DND-41 (cell line): ENCODE measurements at regions not wholly inside any gene's neighbourhood (a gene's known extent, or its start where the extent isn't known, plus 50 kb on each side); places are given as distances from the start of the nearest gene placed in this dataset.

ENCODE experiments used
- ATAC-seq: fragments of 200-7000 bp; cut with Tn5 transposase; 3 replicates; pipeline ENCODE4 v1.9.1; 2021; ENCODE audit warnings: low read depth; ENCODE audit not compliant: insufficient read depth
- DNase-seq: peaks from one replicate; pipeline ENCODE4 v3.0.0-alpha.2; 2020
- H2AFZ ChIP-seq: 2 replicates; pipeline ENCODE4 v1.6.0; 2012; ENCODE audit warnings: low read depth, low read length
- H3K27ac ChIP-seq: 2 replicates; pipeline ENCODE4 v1.5.1; 2012; ENCODE audit warnings: low read length, inconsistent platforms
- H3K27me3 ChIP-seq: fragments of 200-600 bp; sonication (generic); 2 replicates; pipeline ENCODE4 v1.6.0; 2012; ENCODE audit warnings: low read length, mild to moderate bottlenecking, inconsistent platforms; ENCODE audit not compliant: insufficient read depth, poor library complexity
- H3K36me3 ChIP-seq: 2 replicates; pipeline ENCODE4 v1.5.1; 2012; ENCODE audit warnings: low read length, inconsistent platforms; ENCODE audit not compliant: insufficient read depth
- H3K4me1 ChIP-seq: 2 replicates; pipeline ENCODE4 v1.5.1; 2012; ENCODE audit warnings: mild to moderate bottlenecking, low read length; ENCODE audit not compliant: insufficient read depth
- H3K4me2 ChIP-seq: 2 replicates; pipeline ENCODE4 v1.6.0; 2012; ENCODE audit warnings: mild to moderate bottlenecking, moderate library complexity, low read length, inconsistent platforms; ENCODE audit not compliant: insufficient read depth
- H3K4me3 ChIP-seq, 2 experiments: fragments of 200-600 bp in 1 of 2; shearing (Covaris generic) in 1 of 2; 2 replicates each; pipeline ENCODE4 v1.5.1; 2012 to 2016; ENCODE audit warnings: inconsistent platforms in 2 of 2, low read length in 2 of 2, mild to moderate bottlenecking in 2 of 2, low read depth in 1 of 2, moderate library complexity in 1 of 2
- H3K79me2 ChIP-seq: 2 replicates; pipeline ENCODE4 v1.6.0; 2012; ENCODE audit warnings: low read length, inconsistent platforms; ENCODE audit not compliant: insufficient read depth
- H3K9ac ChIP-seq: 2 replicates; pipeline ENCODE4 v1.6.0; 2012; ENCODE audit warnings: low read depth, mild to moderate bottlenecking, inconsistent platforms, low read length, moderate library complexity
- H3K9me3 ChIP-seq: 2 replicates; pipeline ENCODE4 v1.5.1; 2012; ENCODE audit warnings: low read length, moderate library complexity, mild to moderate bottlenecking, inconsistent platforms; ENCODE audit not compliant: insufficient read depth, severe bottlenecking
- H4K20me1 ChIP-seq: 2 replicates; pipeline ENCODE4 v1.6.0; 2012; ENCODE audit warnings: low read length; ENCODE audit not compliant: insufficient read depth
- EZH2 ChIP-seq: IDR thresholded peaks from 3 replicates; pipeline ENCODE4 v1.6.1; 2012; ENCODE audit warnings: borderline replicate concordance, low read depth, mild to moderate bottlenecking, moderate library complexity, low read length, inconsistent platforms; ENCODE audit not compliant: severe bottlenecking
- TF ChIP-seq, protein P1 (sequence below): IDR thresholded peaks from 2 replicates; pipeline ENCODE4 v1.5.1; 2012; ENCODE audit warnings: borderline replicate concordance, low read length, moderate library complexity, mild to moderate bottlenecking; ENCODE audit not compliant: poor library complexity, severe bottlenecking; ENCODE audit errors: extremely low read depth

DNA sequence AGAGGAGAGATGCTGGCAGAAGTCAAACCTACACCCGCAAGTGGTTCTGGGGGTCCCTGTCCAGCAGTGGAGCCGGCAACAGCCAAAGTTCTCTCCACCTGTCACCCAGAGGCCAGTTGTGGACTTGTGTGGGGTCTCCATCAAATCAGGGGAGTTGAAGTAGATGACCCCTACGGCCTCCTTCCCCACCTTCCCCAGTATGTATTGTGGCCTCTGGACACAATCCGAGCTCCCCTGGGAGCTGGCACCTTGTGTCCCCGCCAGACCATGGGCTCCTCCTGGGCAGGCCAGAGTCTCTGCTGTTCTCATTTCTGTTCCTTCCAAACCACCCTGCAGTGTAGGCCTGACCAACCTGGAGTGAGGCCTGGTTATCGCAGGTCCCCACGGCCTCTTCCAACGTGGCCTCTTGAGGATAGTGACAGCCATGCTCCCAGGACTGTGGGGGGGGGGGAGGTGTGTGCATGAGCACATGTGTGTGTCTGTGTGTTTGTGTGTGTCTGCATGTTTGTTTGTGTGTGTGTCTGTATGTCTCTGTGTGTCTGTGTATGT is 246.4 kb downstream of the MATN1 start:
- peaks cover 19% of the 10 kb centered on the region for H3K9me3 ChIP-seq
- H2AFZ ChIP-seq, result no peak overlapping the region
- no peak overlapping the region for H3K27ac ChIP-seq
- H3K79me2 ChIP-seq, result no peaks in the 10 kb centered on the region
- H4K20me1 ChIP-seq, result no peaks in the 10 kb centered on the region
- TF ChIP-seq EZH2, result no peak
- TF ChIP-seq, protein P1, sequence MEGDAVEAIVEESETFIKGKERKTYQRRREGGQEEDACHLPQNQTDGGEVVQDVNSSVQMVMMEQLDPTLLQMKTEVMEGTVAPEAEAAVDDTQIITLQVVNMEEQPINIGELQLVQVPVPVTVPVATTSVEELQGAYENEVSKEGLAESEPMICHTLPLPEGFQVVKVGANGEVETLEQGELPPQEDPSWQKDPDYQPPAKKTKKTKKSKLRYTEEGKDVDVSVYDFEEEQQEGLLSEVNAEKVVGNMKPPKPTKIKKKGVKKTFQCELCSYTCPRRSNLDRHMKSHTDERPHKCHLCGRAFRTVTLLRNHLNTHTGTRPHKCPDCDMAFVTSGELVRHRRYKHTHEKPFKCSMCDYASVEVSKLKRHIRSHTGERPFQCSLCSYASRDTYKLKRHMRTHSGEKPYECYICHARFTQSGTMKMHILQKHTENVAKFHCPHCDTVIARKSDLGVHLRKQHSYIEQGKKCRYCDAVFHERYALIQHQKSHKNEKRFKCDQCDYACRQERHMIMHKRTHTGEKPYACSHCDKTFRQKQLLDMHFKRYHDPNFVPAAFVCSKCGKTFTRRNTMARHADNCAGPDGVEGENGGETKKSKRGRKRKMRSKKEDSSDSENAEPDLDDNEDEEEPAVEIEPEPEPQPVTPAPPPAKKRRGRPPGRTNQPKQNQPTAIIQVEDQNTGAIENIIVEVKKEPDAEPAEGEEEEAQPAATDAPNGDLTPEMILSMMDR, result no peak
- no peak overlapping the region for H3K4me2 ChIP-seq
- no peaks in the 10 kb centered on the region for H3K36me3 ChIP-seq
- no peaks in the 10 kb centered on the region for H3K4me1 ChIP-seq
- no peak for DNase-seq
- ATAC-seq, result no peak
- H3K4me3 ChIP-seq, result no peak overlapping the region
- H3K27me3 ChIP-seq, result no peaks in the 10 kb centered on the region
- H3K9ac ChIP-seq, result no peak overlapping the region

DNA sequence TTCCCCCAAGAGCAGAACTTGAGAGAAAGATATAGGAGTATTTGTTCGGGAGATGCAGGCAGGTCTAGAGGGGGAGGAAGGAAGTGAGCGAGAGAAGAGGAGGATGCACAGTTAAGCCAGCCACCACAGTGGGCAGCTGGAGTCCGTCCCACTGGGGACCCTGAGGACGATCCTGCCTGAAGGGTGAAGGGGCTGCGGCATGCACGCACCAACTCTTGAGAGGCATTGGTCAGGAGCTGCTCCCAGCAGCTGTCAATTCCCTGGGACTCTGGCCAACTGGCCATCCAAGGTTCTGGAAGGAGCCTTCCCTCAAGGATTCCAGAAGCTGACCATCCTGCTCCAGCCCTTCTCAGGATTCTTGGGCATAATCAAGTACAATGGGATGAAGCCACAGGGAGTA is 246.9 kb downstream of the MATN1 start:
- Histone ChIP-seq H3K4me2 (no peak overlapping the region), H2AFZ (no peak overlapping the region), H3K4me3 (no peak overlapping the region), H3K4me1 (no peaks in the 10 kb centered on the region), H3K9ac (no peak overlapping the region), H4K20me1 (no peaks in the 10 kb centered on the region), H3K27me3 (no peaks in the 10 kb centered on the region), H3K36me3 (no peaks in the 10 kb centered on the region), H3K27ac (no peak overlapping the region), H3K9me3 (peaks cover 14% of the 10 kb centered on the region), H3K79me2 (no peaks in the 10 kb centered on the region)
- DNase-seq (no peak), ATAC-seq (no peak)
- TF ChIP-seq, protein P1, result no peak
- no peak for TF ChIP-seq EZH2

DNA sequence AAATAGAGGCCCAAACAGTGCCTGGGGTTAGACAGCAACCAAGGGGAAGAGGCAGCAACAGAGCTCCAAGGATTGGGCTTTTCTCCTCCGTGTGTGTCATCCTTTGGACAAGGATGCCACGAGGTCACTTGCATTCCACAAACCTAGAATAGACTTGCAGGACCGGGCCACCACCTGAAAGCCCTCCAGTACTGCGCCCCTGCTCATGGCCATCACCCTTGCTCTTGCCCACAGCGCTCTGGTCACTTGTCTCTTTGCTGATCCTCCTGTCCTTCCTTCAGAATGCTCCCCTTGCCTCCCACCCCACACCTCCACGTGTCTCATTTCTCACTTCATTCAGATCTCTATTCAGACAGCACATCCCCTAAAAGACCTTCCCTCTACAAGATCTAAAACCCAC is 247.4 kb downstream of the MATN1 start:
- Histone ChIP-seq H3K4me1 (no peaks in the 10 kb centered on the region), H3K27ac (no peak overlapping the region), H4K20me1 (no peaks in the 10 kb centered on the region), H3K4me3 (no peak overlapping the region), H3K36me3 (no peaks in the 10 kb centered on the region), H3K27me3 (no peaks in the 10 kb centered on the region), H3K9me3 (peaks cover 10% of the 10 kb centered on the region), H3K79me2 (no peaks in the 10 kb centered on the region), H2AFZ (no peak overlapping the region), H3K9ac (no peak overlapping the region), H3K4me2 (no peak overlapping the region)
- no peak for ATAC-seq
- TF ChIP-seq, protein P1, result no peak
- TF ChIP-seq EZH2, result no peak
- no peak for DNase-seq

DNA sequence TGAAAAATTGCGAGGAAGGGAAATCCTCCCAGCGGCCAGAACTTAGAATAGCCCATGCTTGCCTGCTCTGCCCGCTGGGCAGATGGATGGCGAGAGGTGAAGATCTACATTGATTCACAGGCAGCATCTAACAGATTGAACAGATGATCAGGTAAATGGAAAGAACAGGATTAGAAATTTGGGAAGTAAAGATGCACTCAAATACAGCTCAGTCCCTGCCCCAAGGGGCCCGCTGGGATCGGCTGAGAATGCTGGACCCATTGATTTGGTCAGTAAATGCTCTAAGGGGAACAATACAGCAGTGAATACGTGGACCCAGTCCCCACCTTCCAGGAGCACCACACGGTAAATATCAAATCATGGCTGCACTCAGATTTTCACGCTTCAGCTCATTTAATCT is 248.2 kb downstream of the MATN1 start:
- Histone ChIP-seq H3K9me3 (peaks cover 2% of the 10 kb centered on the region), H3K79me2 (no peaks in the 10 kb centered on the region), H3K4me1 (no peaks in the 10 kb centered on the region), H3K4me2 (no peak overlapping the region), H3K9ac (no peak overlapping the region), H3K36me3 (no peaks in the 10 kb centered on the region), H2AFZ (no peak overlapping the region), H3K27me3 (no peaks in the 10 kb centered on the region), H3K27ac (no peak overlapping the region), H3K4me3 (no peak overlapping the region), H4K20me1 (no peaks in the 10 kb centered on the region)
- DNase-seq (no peak), ATAC-seq (no peak)
- no peak for TF ChIP-seq EZH2
- TF ChIP-seq, protein P1, result no peak
